ENCODE measurements at regions not wholly inside any gene's neighbourhood (a gene's known extent, or its start where the extent isn't known, plus 50 kb on each side); places are given as distances from the start of the nearest gene placed in this dataset.

DNA sequence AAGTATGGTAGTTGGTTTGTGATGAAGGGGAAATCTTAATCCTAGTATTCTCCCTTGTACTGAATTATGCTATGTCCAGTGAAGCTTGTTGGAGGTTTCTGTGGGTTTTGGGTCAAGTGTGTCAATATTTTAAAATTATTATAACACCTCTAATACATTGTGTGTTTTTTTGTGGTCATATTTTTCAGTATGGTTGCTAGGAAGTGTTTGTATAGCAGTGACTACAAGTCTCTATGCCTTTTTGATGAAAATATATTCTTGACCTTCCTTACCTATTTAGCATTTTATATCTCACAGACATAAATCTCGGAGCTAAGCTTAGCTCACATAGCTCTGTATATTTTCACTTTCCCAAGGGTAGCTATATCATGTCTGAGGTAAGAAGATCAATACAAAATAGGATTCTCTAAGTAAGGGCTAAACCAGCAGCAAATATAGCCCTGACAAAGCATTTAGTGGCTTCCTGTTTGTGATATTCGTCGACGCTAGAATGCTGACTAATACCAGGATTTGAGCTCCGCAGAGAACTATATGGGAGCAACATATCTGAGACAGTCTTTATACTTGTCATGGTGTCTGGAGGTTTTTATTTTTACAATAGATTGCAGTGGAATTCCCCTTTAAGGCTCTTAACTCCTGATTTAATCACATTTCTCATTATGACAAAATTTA lies 82.3 kb downstream of the MACIR start:
- no peak for DNase-seq
- TF ChIP-seq, protein P1, sequence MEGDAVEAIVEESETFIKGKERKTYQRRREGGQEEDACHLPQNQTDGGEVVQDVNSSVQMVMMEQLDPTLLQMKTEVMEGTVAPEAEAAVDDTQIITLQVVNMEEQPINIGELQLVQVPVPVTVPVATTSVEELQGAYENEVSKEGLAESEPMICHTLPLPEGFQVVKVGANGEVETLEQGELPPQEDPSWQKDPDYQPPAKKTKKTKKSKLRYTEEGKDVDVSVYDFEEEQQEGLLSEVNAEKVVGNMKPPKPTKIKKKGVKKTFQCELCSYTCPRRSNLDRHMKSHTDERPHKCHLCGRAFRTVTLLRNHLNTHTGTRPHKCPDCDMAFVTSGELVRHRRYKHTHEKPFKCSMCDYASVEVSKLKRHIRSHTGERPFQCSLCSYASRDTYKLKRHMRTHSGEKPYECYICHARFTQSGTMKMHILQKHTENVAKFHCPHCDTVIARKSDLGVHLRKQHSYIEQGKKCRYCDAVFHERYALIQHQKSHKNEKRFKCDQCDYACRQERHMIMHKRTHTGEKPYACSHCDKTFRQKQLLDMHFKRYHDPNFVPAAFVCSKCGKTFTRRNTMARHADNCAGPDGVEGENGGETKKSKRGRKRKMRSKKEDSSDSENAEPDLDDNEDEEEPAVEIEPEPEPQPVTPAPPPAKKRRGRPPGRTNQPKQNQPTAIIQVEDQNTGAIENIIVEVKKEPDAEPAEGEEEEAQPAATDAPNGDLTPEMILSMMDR (IDR thresholded peaks at IDR 0.05) = no peak
- CTCF ChIA-PET = no interaction called here
- no peaks in the 10 kb centered on the region for H3K4me1 Mint-ChIP-seq
- H3K36me3 Mint-ChIP-seq (ENCODE audit: low read depth) = no peaks in the 10 kb centered on the region
- no peak for ATAC-seq (ENCODE audit: low read depth)
- POLR2A ChIA-PET = no interaction called here
- no peaks in the 10 kb centered on the region for H3K27me3 Mint-ChIP-seq
- H3K27ac Mint-ChIP-seq = no peak overlapping the region
- H3K4me3 Mint-ChIP-seq = no peak overlapping the region
- intact Hi-C loops (cut with micrococcal nuclease) = no loop called here
- peaks cover 7% of the 10 kb centered on the region for H3K9me3 Mint-ChIP-seq

DNA sequence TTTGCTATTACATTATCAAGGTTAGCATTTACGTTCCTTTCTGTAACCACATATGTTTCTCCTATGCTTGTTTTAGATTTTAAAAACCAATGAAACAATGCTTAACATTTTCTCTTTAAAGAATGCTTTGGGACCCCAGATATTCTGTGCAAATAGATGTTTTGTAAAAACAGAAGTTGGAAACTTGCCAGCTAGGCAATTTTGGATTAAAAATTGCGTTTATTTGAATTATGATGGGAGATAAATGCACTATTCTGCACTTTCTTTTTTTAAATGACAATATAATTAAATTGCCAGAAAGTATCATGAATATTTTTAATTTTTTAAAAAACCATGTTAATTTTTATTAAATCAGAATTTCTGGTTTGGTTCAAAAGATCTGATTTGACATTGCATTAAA lies 81.6 kb downstream of the MACIR start:
- CTCF ChIA-PET = no interaction called here
- intact Hi-C loops (cut with micrococcal nuclease) = no loop called here

DNA sequence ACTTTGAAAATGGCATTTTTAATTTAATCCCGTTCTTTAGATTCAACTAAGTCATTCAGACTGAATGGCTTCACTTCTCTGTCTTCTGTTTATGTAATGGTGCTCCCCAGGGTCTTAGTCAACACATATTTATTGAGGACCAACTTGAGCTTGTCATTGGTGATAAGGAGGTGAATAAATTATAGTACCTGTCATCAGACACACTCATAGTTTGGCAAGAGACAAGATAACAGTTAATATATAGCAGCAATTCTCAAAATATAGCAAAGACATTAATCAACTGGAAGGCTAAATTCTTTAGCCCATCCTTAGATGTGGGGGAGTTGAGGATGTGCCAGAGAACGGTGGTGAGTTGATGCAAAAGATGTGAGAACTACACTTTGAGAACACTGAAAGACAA lies 78.4 kb downstream of the MACIR start:
- peaks cover 3% of the 10 kb centered on the region for H3K9me3 Mint-ChIP-seq
- no peak overlapping the region for H3K4me3 Mint-ChIP-seq
- no peak for ATAC-seq (ENCODE audit: low read depth)

More for the DNA sequence above, 81.6 kb downstream of the MACIR start:
- H3K27ac Mint-ChIP-seq = no peak overlapping the region
- peaks cover 7% of the 10 kb centered on the region for H3K9me3 Mint-ChIP-seq
- DNase-seq (no peak), ATAC-seq (ENCODE audit: low read depth) (no peak)
- no peaks in the 10 kb centered on the region for H3K4me1 Mint-ChIP-seq
- H3K36me3 Mint-ChIP-seq (ENCODE audit: low read depth) = no peaks in the 10 kb centered on the region
- POLR2A ChIA-PET = no interaction called here
- TF ChIP-seq, protein P1 (IDR thresholded peaks at IDR 0.05) = no peak
- H3K4me3 Mint-ChIP-seq = no peak overlapping the region
- no peaks in the 10 kb centered on the region for H3K27me3 Mint-ChIP-seq

DNA sequence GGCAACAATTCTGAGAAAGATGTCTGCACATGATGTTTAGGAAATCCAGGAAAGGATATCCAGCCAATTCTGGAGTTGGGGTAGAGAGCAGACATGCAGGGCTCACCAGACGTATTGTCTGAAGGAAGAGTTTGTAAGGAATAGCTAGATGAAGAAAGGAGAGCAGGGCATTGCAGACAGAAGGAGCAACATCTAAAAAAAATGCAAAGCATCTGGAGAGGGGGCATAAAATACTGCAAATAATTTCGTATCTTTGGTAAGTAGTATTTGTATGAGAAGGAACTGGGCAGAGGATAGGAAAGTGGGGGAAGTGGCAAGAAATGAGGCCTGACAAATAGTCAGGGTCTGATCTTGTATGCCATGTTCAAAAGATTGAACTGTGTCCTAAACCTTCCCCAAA lies 74.8 kb downstream of the MACIR start:
- H3K36me3 Mint-ChIP-seq (ENCODE audit: low read depth) = no peaks in the 10 kb centered on the region
- POLR2A ChIA-PET = no interaction called here
- intact Hi-C loops (cut with micrococcal nuclease) = no loop called here
- DNase-seq (no peak), ATAC-seq (ENCODE audit: low read depth) (no peak)
- no peaks in the 10 kb centered on the region for H3K4me1 Mint-ChIP-seq
- TF ChIP-seq, protein P1 (IDR thresholded peaks at IDR 0.05) = no peak
- H3K27ac Mint-ChIP-seq = no peak overlapping the region
- CTCF ChIA-PET = no interaction called here
- peaks cover 3% of the 10 kb centered on the region for H3K27me3 Mint-ChIP-seq
- no peak overlapping the region for H3K4me3 Mint-ChIP-seq
- H3K9me3 Mint-ChIP-seq = no peaks in the 10 kb centered on the region

More for the DNA sequence above, 78.4 kb downstream of the MACIR start:
- no peak for DNase-seq
- Mint-ChIP-seq H3K4me1 (no peaks in the 10 kb centered on the region), H3K27me3 (no peaks in the 10 kb centered on the region), H3K27ac (no peak overlapping the region), H3K36me3 (ENCODE audit: low read depth) (no peaks in the 10 kb centered on the region)
- intact Hi-C loops (cut with micrococcal nuclease) = no loop called here
- TF ChIP-seq, protein P1 (IDR thresholded peaks at IDR 0.05) = no peak
- ChIA-PET POLR2A (no interaction called here), CTCF (no interaction called here)

DNA sequence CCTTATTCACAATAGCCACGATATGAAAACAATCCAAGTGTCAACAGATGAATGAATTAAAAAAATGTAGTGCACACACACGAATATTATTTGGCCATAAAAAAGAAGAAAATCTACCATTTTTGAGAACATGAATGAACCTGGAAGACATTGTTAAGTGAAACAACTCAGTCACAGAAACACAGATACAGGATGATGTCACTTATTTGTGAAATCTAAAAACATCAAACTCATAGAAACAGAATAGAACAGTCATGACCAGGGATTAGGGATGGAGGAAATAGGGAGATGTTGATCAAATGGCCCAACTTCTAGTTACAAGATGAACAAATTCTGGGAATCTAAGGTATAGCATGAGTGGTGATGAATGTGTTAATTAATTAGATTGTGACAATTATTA lies 72.3 kb downstream of the MACIR start:
- H3K27me3 Mint-ChIP-seq = peaks cover 3% of the 10 kb centered on the region
- no peaks in the 10 kb centered on the region for H3K36me3 Mint-ChIP-seq (ENCODE audit: low read depth)
- ChIA-PET POLR2A (no interaction called here), CTCF (no interaction called here)
- H3K4me1 Mint-ChIP-seq = no peaks in the 10 kb centered on the region
- DNase-seq (no peak), ATAC-seq (ENCODE audit: low read depth) (no peak)
- H3K9me3 Mint-ChIP-seq = no peaks in the 10 kb centered on the region
- intact Hi-C loops (cut with micrococcal nuclease) = no loop called here
- no peak overlapping the region for H3K4me3 Mint-ChIP-seq
- TF ChIP-seq, protein P1 (IDR thresholded peaks at IDR 0.05) = no peak
- H3K27ac Mint-ChIP-seq = no peak overlapping the region
